ENCODE measurements at regions not wholly inside any gene's neighbourhood (a gene's known extent, or its start where the extent isn't known, plus 50 kb on each side); places are given as distances from the start of the nearest gene placed in this dataset.

- peak; percentile 5 for DNase-seq
These were observed 456.0 kb upstream of the PKN2 start for GRCh38 chr1:88228114-88228513.

GRCh38 chr1:88230126-88230525 is 453.9 kb upstream of the PKN2 start:
- no peak for DNase-seq

GRCh38 chr1:88237058-88237457 is 447.0 kb upstream of the PKN2 start:
- peak; percentile 44 for DNase-seq

- DNase-seq: peak; percentile 17
These were observed 444.9 kb upstream of the PKN2 start for GRCh38 chr1:88239205-88239604.

GRCh38 chr1:88247666-88248065 is 436.4 kb upstream of the PKN2 start:
- no peak for DNase-seq

DNA sequence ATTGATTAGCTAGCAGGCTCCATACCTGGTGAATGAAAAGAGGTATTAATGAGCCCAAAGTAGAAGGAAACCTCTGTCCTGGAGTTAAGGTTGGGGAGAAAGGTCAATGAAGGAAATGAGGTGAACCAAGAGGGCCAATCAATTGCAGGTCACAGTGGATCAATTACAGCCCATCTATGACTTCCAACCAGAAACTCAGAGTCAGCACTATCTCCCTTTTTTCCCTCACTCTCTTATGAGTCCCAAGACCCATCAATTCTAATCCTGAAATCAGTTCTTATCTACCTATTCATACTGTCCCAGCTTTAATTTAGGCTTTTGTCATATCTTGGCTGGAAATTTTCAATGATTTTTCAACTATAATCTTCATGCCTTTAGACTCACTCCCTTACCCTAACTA is 433.2 kb upstream of the PKN2 start:
- DNase-seq: no peak

GRCh38 chr1:88252745-88253144 is 431.3 kb upstream of the PKN2 start:
- no peak for DNase-seq

DNA sequence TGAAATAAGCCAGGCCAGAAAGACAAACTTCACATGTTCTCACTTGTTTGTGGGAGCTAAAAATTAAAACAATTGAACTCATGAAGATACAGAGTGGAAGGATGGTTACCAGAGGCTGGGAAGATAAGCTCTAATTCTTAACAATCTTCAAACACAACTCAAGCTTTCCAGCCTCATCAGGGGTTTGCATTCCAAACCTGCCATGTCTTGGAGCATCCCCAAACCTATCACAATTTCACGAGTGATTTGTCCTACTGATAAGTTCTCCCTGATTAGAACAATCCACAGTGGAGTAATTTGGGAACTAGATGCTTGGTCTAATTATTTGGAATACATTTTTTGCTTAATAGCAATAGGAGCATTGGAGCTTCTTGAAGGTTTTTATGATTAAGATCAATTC is 418.5 kb upstream of the PKN2 start:
- no peak for DNase-seq

DNA sequence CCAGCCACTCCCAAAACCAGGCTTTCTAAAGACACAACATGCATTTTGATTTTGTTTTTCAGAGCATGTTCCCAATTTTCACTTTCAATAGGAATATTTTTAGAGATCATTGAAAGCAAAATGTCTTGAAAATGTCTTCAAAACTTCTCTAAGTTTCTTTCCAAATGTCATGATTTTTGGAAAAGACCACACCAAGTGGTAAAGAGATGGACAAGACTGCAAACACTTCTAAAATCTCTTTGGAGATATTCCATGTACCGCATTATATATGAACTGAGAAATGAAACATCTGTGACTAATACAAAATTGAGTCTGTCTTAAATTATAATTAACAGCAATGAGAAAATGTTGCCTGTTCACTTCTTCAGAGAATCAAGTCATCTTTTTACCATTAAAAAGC is 418.0 kb upstream of the PKN2 start:
- DNase-seq: peak; percentile 3

GRCh38 chr1:88272216-88272615 is 411.9 kb upstream of the PKN2 start:
- no peak for DNase-seq

DNA sequence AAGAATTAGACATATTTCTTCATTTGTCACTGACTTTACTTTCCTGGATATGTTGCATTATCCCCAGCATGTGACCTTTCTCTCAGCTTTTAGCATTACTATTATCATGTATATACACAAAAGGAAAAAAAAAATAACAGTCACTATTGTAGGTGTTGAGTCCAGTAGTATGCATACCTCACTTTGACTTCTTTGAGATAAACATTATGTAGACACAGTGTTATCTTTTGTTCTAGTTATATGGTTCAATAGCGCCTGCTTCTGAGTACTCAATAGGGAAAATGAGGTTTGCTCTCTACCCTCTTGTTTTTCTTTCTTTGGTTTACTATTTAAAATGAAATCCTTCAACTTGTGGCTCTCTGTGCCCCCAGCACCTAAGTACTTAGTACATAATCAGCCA is 409.6 kb upstream of the PKN2 start:
- no peak for DNase-seq

DNA sequence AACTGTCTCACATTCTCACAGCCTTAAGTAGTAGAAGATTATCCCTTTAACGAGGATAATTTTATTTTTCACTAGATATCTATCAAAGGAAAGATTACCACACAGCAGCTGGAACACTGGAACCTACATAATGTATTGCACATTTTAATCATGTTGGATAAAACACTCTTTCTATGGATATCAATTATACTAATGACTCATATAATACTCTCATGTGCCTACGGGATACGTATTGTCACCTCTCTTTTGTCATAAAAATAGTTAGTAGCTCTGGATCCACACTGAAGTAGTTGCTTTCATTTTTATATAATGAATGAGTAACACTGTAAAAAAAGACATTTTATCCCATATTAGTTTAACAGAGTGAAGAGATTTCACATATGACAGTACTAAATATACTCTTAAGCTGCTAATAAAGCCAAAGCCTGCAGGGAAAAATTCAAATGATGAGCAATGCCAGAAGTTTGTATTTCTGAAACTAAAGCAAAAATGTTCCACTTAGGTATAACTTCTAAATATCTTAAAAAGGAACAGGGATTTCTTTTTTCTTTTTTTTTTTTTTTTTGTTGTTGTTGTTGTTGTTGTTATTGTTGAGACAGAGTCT is 408.7 kb upstream of the PKN2 start:
- DNase-seq: no peak

DNA sequence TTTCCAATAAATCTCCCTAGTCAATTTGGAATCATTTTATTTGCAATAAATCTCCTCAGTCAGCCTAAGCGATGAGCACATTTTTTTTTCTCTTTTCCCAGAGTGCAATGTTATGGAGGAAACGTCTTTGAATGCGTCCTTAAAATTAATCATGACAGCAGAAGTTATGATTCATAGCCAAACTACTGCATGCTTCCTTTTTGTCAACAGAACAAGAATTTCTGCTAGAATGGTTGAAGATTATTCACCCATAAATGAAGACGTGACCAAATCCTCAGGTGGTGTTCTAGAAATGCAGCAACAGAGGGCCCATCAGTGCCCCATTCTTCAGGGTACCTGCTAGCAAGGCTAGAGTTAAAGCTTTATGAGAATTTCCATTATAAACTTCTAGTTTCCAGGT is 407.9 kb upstream of the PKN2 start:
- no peak for DNase-seq

- DNase-seq: no peak
These were observed 400.0 kb upstream of the PKN2 start for GRCh38 chr1:88284066-88284465.

DNA sequence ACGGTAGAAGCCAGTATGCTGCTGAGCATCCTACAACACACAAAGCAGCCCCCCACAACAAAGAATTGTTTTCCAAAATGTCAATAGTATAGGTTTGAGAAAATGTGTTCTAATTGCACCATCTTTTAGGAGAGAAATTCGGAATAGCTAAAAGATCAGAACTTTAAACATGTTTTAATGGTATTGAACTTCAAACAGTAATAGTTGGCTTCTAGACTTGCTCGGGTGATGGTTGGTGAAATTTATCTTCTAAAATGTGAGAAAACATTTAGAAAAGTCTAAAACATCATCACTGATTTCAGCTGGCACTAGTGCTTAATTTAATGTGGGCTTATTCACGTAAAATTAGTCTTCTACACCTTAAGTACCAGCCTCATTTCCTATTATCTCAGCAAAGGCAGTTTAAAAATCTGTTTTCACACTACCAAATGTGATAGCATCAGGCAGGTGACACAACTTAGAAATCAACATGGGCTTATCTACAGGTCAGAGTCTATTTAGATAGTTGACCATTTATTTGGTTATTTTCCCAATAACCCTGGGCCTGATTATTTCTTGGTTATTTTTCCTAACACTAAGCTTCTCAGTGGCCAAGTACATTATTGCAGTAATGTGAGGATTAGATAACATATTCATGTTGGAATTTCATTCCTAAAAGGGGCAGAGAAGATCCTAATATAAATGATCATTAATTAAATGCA is 399.3 kb upstream of the PKN2 start:
- DNase-seq: no peak

DNA sequence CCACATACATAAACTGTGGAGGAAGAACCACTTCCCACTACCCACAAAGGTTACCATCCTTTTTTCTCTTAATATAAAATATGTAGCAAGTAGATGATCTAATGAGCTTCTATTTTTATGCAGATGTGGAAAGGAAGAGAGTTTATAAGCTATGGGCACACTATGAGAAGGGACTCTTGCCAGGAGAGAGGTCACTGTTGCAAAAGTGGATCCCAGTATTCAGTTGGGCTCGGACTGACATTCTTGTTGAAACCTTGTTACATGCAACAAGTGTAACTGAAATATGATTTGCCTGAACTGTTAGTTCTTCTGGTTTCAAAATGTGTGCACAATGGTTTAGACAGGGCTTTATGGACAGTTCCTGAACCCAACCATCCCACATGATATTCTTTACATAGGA is 397.4 kb upstream of the PKN2 start:
- no peak for DNase-seq

GRCh38 chr1:88288571-88288970 is 395.5 kb upstream of the PKN2 start:
- DNase-seq: no peak

DNA sequence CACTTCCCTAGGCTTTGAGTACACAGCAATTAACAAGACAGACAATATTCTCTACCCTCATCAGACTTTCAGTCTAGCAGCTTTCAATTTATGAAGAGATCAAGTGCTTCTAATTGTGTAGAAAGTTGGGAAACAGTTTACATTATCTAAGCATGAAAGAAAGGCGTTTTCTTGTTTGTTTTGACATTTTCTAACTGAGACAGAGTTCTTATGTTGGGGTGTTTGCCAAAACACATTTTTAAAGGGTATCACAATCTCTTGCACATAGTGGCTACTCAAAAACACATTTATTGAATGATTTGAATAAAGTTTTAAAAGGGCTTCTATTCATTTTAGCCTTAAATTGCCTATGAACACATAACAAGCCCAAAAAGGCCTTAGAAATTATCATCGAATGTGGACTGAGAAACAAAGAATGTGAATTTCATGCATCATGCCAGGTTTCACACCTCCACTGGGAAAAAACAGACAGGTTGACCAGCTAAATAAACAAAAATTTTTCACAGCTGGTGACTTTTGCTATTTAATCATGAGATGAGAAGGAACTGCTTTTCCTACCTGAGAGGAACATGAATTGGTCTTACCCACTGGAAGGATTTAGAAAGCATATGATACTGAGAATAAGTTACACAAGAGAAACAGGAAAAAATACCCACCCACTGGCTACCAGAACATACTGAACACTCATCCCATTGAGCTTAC is 394.5 kb upstream of the PKN2 start:
- no peak for DNase-seq

DNA sequence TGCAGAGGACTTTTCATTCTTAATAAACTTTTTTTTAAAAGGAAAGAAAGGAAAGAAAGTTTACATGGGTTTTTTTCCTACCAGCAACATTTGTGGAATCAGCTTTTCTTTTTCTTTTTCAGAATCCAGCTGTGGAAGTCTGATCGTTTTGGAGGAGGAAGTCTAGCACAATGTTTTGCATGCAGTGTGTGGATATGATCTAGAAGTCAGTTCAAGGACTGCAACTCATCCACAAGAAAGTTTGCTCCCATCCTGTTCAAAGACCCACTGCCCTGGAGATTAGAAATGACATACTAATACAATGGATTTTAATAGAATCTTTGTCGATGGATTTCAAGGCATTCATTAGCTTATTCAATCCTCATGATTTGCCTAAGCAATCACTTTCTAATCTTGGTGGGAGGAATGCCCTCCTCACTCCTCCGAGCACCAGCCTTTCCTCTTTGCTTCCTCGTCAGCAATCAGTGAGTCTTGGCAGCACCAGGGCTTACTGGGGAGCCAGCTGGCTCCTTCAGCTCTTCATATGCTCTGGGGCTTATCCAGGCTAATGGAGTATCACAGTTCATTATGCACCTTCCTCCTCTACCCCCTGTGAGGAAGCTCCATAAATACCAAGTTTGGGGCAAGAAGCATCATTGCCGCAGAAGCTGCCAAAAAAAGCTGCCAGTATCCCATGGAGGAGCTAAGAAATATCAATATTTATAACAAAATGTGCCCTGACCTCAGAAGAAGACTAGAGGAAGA is 392.3 kb upstream of the PKN2 start:
- no peak for DNase-seq

GRCh38 chr1:88293691-88294190 is 390.3 kb upstream of the PKN2 start:
- no peak for DNase-seq

DNA sequence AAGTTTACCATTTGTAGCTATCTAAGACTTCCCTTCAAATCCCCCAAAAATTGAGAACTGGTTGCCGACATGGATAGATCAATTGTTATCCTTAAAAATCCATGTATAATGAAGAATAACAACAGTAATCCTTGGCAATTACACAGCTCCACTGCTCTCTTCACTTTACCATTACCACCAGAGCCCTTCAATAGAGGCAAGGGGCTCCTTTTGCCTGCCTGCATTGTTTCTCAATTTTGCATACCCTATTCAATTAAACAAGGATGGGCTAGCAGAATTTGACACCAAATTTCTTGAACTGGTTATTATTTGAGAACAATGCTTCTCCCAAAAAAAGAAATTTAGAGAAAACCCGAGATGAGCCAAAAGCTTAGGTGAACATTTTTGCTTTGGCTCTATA is 387.8 kb upstream of the PKN2 start:
- DNase-seq: no peak

DNA sequence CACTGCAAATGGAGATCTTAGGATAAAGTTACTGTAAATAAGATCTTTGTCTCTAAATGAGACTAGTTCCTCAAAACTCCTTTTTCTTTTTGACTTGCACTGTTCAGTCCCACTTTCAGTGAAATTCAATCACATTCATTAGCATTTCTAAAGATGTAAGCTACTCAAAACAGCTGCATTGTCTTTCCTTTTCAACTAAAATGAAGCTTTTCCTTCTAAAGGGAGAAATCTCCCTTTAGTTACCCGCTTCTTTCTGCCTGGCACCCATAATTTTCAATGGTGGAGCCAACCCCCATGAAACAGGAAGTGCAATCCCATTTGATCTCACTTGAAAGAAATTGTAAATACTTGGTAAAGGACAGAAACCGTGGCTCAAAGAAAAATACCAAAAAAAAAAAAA is 387.4 kb upstream of the PKN2 start:
- DNase-seq: no peak

DNA sequence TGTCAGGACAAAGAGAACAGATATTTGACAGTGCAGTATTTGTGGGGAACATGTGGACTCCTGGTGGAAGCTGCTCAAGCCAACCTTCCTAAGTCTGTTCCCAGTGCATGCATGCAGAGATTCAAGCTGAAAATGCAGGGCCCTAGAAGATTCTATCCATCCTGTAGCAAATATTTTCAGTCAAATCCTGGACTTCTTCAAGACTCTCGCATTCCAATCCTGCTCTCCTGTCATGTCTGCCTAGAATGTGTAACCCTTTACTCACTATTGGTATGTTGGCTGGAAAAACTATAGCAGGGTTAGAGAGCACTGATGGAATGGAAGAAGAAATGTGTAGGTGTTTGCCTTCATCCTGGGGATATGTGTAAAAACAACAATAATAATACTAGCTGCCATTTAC is 385.6 kb upstream of the PKN2 start:
- no peak for DNase-seq

Measured in tongue (tissue), 1 donor.